SK-N-DZ (cell line): ENCODE measurements at regions not wholly inside any gene's neighbourhood (a gene's known extent, or its start where the extent isn't known, plus 50 kb on each side); places are given as distances from the start of the nearest gene placed in this dataset.
"Not testable (repeated sequence)": the region's sequence is repeated elsewhere in the genome, so short reads cannot be mapped to it uniquely, and the experiment has no call there.

ENCODE experiments used
- DNase-seq: peaks from one replicate; pipeline ENCODE4 v3.0.0-alpha.2; 2015; ENCODE audit warnings: low spot score

DNA sequence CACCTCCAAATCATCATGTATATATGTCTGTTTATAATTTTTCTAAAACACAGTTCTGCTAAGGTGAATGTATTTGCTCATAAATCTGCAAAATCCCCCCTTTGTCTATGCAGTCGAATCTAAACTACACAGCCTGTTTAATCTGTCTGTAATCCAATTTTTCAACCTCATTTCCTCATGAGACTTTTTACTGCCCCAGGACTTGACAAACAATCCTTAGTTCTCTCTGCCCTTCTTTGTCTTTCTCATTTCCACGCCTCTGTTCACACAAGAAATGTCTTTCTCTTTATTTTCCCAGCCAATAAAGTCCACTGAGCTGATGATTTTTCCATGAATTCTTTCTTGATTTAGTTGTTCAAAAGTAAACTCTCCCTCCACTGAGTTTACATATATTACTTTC lies 1154.3 kb downstream of the FAM181B start:
- no peak for DNase-seq

GRCh38 chr11:81578571-81578970 lies 1155.1 kb downstream of the FAM181B start:
- no peak for DNase-seq

- DNase-seq: no peak
Measured at GRCh38 chr11:81574301-81574700, 1159.4 kb downstream of the FAM181B start.

GRCh38 chr11:81573367-81573766 lies 1160.3 kb downstream of the FAM181B start:
- no peak for DNase-seq

DNA sequence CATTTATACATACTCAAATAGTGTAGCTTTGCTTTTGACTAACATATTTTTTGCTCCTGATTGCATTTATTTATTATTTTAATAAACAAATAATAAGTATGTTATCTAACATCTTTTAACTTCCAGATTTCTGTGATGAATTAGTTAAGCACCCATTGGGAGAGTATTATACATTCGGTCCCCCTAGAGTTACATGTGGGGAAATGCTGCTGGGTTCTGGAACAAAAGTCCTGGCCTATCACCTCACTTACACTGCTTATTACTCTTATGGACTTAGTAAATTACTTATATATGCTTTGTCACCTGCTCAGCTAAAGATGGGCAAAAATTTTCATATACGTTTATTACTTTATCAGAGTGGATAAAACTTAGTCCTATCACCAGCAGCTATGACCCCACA lies 1163.0 kb downstream of the FAM181B start:
- no peak for DNase-seq

GRCh38 chr11:81569999-81570398 lies 1163.7 kb downstream of the FAM181B start:
- DNase-seq: no peak

DNA sequence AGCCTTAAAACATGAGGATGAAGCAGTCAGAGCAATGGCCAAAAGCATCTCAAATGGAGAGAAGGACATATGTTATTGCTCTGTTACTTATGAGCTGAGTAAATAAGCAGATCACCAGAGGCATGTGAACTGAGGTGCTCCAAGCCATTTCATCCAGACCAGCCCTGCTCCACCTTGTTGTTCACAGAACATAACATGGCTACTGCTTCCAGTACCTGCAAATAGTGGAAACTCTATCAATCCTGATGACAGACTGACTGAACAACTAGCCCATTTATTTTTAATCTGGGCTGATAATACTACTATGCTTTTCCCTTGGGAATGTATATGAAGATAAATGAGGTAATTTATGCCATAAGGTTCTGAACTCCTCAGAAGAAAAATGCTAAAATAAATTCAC lies 1164.7 kb downstream of the FAM181B start:
- DNase-seq: no peak

DNA sequence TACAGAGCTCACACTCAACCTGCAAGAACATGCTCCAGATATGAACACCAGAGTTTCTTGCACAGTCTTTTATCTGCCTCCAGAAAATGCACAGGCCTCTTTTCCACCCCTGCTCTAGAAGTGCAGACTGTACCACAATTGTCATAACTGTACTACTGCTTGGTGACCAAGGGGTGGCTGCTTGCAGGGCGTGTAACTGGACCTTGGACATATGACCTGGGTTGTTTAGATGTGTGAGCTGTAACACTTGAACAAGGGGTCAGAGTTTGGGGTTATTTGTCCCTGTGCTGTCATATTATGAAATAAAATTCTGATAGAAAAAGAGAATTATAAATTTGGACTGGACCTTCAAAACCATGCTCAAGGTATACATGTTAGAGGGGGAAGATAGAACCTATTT lies 1185.5 kb downstream of the FAM181B start:
- no peak for DNase-seq

DNA sequence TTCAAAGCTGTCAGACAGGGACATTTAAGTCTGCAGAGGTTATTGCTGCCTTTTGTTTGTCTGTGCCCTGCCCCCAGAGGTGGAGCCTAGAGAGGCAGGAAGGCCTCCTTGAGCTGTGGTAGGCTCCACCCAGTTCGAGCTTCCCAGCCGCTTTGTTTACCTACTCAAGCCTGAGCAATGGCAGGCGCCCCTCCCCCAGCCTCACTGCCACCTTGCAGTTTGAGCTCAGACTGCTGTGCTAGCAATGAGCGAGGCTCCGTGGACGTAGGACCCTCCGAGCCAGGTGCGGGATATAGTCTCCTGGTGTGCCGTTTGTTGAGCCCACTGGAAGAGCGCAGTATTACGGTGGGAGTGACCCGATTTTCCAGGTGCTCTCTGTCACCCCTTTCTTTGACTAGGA lies 1193.9 kb downstream of the FAM181B start:
- not testable (repeated sequence) for DNase-seq

GRCh38 chr11:81515566-81515965 lies 1218.1 kb downstream of the FAM181B start:
- DNase-seq: no peak

- peak; percentile 58 for DNase-seq
Measured at GRCh38 chr11:81497202-81497804, 1236.4 kb downstream of the FAM181B start.

- no peak for DNase-seq
Measured at GRCh38 chr11:81496601-81497000, 1237.1 kb downstream of the FAM181B start.

DNA sequence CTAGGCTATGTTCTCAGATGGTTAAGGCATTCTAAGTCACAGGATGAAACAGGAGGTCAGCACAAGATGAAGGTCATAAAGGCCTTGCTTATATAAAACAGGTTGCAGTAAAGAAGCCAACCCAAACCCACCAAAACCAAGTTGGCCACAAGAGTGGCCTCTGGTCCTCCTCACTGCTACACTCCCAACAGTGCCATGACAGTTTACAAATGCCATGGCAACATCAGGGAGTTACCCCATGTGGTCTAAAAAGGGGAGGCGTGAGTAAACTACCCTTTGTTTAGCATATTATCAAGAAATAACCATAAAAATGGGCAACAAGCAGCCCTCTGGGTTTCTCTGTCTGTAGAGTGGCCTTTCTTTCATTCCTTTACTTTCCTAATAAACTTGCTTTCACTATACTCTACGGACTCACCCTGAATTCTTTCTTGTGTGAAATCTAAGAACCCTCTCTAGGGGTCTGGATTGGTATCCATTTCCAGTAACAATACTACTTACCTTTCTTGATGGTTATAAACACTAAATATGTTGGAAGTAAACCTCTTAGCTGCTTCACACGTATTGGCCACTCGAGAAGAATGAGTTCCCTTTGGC lies 1237.9 kb downstream of the FAM181B start:
- no peak for DNase-seq

DNA sequence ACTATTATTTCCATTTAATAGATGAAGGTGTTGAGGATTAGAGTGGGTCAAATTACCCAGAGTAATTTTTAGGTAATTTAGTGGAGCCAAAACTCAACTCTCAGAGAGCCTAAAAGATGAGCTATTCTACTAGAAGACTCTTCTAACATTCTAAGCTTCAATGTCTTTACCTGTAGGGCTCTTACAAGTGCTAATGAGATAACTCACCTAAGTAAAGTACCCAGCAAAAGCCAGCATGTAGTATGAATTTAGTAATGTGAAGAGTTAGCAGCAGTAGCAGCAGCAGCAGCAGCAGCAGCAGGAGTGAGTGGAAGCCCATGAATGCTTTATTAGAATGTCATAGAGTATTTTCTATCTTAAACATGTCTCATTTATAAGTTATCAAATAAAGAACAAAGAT lies 1239.2 kb downstream of the FAM181B start:
- DNase-seq: no peak

DNA sequence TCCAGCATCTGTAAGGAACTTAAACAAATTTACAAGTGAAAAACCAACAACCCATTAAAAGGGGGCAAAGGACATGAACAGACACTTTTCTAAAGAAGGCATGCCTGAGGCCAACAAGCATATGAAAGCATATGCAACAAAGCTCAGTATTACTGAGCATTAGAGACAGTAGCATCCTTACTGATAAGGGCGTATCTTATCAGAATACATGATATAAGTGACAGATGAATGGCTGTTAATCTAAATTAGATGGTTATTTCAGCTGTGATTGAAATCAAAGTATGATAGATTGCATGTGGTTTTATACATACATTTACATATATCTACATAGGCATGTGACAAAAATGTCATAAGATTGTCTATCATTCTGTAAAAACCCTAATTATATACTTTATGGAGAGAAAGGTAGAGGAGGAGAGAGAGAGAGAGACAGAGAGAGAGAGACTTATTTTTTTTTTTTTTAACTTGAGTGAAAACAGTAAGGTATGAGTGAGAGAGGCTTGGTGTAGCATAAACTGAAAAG lies 1240.7 kb downstream of the FAM181B start:
- no peak for DNase-seq

- DNase-seq: no peak
Measured at GRCh38 chr11:81487109-81487508, 1246.6 kb downstream of the FAM181B start.

DNA sequence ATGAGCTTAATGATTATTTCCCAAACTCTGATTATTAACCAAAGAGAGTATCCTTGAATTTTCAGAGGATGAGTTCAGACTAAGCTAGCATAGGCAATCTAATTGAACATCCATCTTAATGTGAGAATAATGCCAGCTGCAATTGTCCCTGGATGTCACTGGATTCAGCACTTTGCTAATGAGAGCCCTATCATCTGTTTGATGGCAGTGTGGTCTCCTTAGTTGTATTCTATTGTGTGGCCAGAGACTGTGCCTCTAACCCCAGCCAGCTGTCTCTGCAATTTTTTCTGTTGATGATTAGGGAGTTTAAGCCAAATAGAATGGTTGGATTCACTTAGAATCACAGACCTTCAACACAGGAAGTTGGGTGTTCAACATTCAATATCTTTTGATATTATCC lies 1249.5 kb downstream of the FAM181B start:
- DNase-seq: no peak

GRCh38 chr11:81477277-81477676 lies 1256.4 kb downstream of the FAM181B start:
- no peak for DNase-seq

DNA sequence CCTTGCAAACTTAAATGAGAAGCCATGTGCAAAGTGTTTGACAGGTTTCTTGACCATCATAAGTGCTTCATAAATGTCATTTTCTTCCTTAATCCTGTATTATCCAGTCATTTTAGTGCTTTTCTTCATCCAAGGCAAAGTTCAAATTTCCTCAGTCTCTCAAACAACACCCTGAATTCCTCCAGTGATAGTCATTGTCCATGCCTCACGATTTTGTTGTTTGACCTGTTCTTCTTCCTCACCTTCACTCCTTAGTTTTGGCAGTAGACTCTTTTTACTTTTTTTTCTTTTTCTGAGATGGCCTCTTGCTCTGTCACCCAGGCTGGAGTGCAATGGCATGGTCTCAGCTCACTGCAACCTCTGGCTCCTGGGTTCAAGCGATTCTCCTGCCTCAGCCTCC lies 1257.3 kb downstream of the FAM181B start:
- DNase-seq: no peak

DNA sequence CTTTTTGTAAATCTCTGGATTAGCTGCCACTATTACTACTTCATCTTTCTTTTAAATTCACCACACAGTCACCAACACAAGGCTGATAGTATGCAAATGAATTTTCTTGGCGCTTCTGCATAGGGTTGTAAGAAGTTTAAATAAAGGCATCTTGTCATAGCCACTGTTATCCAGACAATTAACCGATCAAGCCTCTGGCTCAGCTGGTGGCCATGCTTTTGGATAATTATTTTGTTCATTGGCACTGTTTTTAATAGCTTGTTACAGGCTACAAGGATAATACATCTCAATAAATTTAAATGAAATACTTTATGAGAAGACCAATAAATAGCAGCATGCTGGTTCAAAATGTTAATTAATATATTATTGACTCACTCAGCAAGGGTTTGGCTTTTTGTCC lies 1261.0 kb downstream of the FAM181B start:
- DNase-seq: no peak

- no peak for DNase-seq
Measured at GRCh38 chr11:81470446-81470845, 1263.2 kb downstream of the FAM181B start.

- DNase-seq: no peak
Measured at GRCh38 chr11:81459766-81460306, 1273.8 kb downstream of the FAM181B start.

GRCh38 chr11:81449588-81450156 lies 1284.0 kb downstream of the FAM181B start:
- DNase-seq: no peak
